Central memory CD4-positive, alpha-beta T cell (primary cell): ENCODE measurements at regions not wholly inside any gene's neighbourhood (a gene's known extent, or its start where the extent isn't known, plus 50 kb on each side); places are given as distances from the start of the nearest gene placed in this dataset.
"Not testable (repeated sequence)": the region's sequence is repeated elsewhere in the genome, so short reads cannot be mapped to it uniquely, and the experiment has no call there.

Source experiments
- DNase-seq: peaks from one replicate; pipeline ENCODE4 v3.0.0; 2022

DNA sequence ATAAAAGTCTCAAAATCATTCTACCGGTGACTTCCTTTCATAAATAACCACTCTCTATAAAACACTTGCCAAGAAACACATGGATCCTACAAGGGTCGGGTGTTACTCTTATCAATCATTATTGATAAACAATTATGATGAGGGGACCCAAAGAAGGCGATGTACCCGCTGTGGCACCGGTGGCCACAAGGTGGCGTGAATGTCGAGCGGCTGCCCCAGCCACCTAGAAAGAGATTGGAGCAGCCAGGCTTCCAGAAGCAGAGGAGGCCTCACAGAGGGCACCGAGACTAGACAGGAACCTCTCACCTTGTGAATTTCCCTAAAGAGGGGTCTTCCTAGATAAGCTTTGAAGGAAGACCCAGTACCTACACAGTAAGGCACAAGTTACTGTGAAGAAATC, 80.5 kb upstream of the GOLGA6L6 start:
- not testable (repeated sequence) for DNase-seq

DNA sequence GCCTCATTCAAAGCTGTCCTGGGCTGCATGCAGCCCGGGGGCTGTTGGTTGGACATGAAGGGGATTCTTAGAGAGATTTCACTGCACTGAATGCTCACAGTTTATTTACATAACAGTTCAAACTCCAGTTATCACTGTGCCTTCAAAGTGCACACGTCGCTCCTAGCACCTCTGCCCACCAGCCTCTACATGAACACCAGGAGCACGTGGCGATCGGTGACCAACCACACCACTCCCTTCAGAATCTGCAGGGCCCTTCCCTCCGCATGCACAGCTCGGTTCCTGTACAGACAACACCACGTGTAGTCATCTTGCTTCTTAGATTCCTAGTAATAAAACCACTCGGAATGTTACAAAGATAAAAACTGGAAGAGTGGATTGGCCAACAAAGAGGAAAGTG, 72.9 kb upstream of the GOLGA6L6 start:
- not testable (repeated sequence) for DNase-seq

GRCh38 chr15:20612796-20613195, 71.2 kb upstream of the GOLGA6L6 start:
- DNase-seq: not testable (repeated sequence)

- not testable (repeated sequence) for DNase-seq
Observed at GRCh38 chr15:20612356-20612755, 70.8 kb upstream of the GOLGA6L6 start.

- not testable (repeated sequence) for DNase-seq
Observed at GRCh38 chr15:20611667-20612290, 70.2 kb upstream of the GOLGA6L6 start.

DNA sequence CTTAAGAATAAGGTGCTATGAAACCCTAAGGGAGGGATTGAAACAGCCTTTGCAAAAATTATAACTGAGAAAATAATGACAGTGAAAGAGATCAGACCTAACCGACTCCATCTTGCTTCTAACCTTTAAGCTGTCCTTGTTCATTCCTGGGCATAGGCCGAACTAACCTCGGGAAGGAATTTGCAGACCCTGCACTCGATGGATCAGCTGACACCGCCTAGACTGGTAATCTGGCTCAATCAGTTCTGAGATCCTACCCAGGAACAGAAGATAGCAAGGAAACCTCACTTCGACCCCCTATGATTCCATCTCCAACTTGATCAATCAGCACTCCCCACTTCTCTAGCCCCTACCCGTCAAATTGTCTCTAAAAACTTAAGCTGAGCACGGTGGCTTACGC, 66.6 kb upstream of the GOLGA6L6 start:
- not testable (repeated sequence) for DNase-seq

GRCh38 chr15:20597245-20597644, 55.6 kb upstream of the GOLGA6L6 start:
- not testable (repeated sequence) for DNase-seq

DNA sequence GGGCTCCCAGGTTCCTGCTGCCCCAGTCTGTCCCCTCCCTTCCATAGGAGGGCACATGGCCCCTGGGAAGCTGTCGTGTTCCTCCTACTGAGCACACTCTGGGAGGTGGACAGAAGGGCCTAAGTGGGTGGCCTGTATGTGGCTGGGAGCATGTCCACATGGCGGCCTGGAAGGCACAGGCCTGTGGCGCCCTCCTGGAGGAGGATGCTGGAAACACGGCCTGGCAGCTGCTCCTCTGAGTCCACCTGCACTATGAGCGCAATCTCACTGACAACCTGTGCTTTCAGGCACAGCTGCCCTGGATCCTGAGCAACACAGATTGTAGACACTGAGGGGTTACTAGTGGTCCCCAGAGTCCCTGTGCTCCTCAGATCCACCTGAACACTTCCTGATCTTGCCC, 52.6 kb upstream of the GOLGA6L6 start:
- DNase-seq: not testable (repeated sequence)

DNA sequence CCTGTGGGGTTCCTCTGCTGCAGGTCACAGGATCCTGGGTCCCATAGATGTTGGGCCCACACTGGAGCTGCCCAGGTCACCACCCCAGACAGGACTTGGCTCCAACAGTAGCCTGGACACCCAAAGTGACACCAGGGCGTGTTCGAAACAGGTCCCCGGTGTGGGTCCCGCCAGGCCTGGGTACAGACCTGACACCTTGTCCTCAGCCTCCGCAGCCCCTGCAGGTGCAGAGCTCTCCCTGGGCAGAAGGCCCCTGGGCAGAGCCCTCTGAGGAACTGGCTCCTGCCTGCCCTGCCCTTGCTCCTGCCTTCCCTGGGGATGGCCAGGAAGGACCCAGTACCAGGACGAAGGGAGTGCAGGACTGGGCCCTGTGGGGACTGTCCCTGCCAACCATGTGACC, 50.3 kb upstream of the GOLGA6L6 start:
- not testable (repeated sequence) for DNase-seq
